H1 (cell line): ENCODE measurements at regions not wholly inside any gene's neighbourhood (a gene's known extent, or its start where the extent isn't known, plus 50 kb on each side); places are given as distances from the start of the nearest gene placed in this dataset.

Source experiments
- CTCF ChIA-PET: fragments of 300-600 bp; sonication (Branson Sonifier 250); formaldehyde crosslinking; loops from one replicate; lab custom pipeline; 2021; ENCODE audit not compliant: partially characterized antibody; lab: Charles Lee
- POLR2A ChIA-PET: fragments of 300-600 bp; sonication (Branson Sonifier 250); formaldehyde crosslinking; loops from one replicate; lab custom pipeline; 2021; ENCODE audit warnings: inconsistent platforms; ENCODE audit not compliant: partially characterized antibody; lab: Charles Lee
- DNase-seq, 2 experiments: peaks; one replicate each; pipeline versions ENCODE4 v3.0.0 to v3.0.0-alpha.2; 2010 to 2022; ENCODE audit warnings: low spot score in 2 of 2, low read depth in 1 of 2, mixed read lengths in 1 of 2
- FAIRE-seq: peaks from 2 replicates; lab custom pipeline; 2011; peaks lifted over from hg19 to GRCh38; lab: Jason Lieb, UNC
- H2AFZ ChIP-seq: 2 replicates; pipeline ENCODE4 v1.8.1; 2012; ENCODE audit warnings: low read length, inconsistent platforms
- H2AK5ac ChIP-seq: 2 replicates; pipeline ENCODE4 v1.6.1; 2013; ENCODE audit warnings: low read depth, low read length
- H2BK120ac ChIP-seq: replicated peaks from 2 replicates; pipeline ENCODE3; 2013; ENCODE audit warnings: low read depth, low read length, inconsistent platforms
- H2BK12ac ChIP-seq: 2 replicates; pipeline ENCODE4 v1.6.1; 2013; ENCODE audit warnings: low read depth, low read length
- H2BK15ac ChIP-seq: 2 replicates; pipeline ENCODE4 v1.6.1; 2013; ENCODE audit warnings: low read length
- H2BK20ac ChIP-seq: 2 replicates; pipeline ENCODE4 v1.6.1; 2013; ENCODE audit warnings: low read length
- H2BK5ac ChIP-seq: 2 replicates; pipeline ENCODE4 v1.6.1; 2013; ENCODE audit warnings: low read depth, low read length
- H3K14ac ChIP-seq: 2 replicates; pipeline ENCODE4 v1.6.1; 2013; ENCODE audit warnings: inconsistent platforms; ENCODE audit not compliant: insufficient read length
- H3K18ac ChIP-seq: 2 replicates; pipeline ENCODE4 v1.6.1; 2013; ENCODE audit warnings: low read length; ENCODE audit errors: extremely low read depth
- H3K23ac ChIP-seq: 2 replicates; pipeline ENCODE4 v1.6.1; 2013; ENCODE audit warnings: inconsistent platforms; ENCODE audit not compliant: insufficient read length
- H3K23me2 ChIP-seq: 2 replicates; pipeline ENCODE4 v1.6.1; 2013; ENCODE audit warnings: low read depth, low read length
- H3K27ac ChIP-seq: 2 replicates; pipeline ENCODE4 v1.6.1; 2011; ENCODE audit warnings: low read depth, low read length, inconsistent platforms
- H3K27me3 ChIP-seq, 4 experiments: replicated peaks in 1 of 4; 1 replicate in 1 of 4; 2 replicates in 3 of 4; pipeline versions ENCODE4 v1.6.1 to v1.8.1; 2011 to 2013; ENCODE audit warnings: low read length in 3 of 4, mild to moderate bottlenecking in 3 of 4, inconsistent platforms in 2 of 4, mixed read lengths in 2 of 4, moderate library complexity in 1 of 4; ENCODE audit not compliant: control insufficient read depth in 3 of 4, insufficient read depth in 3 of 4; ENCODE audit errors: extremely low read depth in 1 of 4
- H3K36me3 ChIP-seq, 4 experiments: 2 replicates each; pipeline versions ENCODE4 v1.6.1 to v1.8.1; 2011 to 2013; ENCODE audit warnings: mild to moderate bottlenecking in 4 of 4, low read length in 3 of 4, moderate library complexity in 2 of 4, control low read depth in 1 of 4, inconsistent platforms in 1 of 4; ENCODE audit not compliant: insufficient read depth in 4 of 4, control insufficient read depth in 2 of 4
- H3K4ac ChIP-seq: replicated peaks from 2 replicates; pipeline ENCODE3; 2013; ENCODE audit warnings: low read length, low read depth, mixed read lengths, inconsistent platforms; ENCODE audit not compliant: insufficient read length
- H3K4me1 ChIP-seq, 4 experiments: replicated peaks in 1 of 4; 1 replicate in 1 of 4; 2 replicates in 3 of 4; pipeline versions ENCODE4 v1.6.1 to v1.8.1; 2011 to 2013; ENCODE audit warnings: low read length in 3 of 4, inconsistent platforms in 2 of 4, mixed read lengths in 1 of 4; ENCODE audit not compliant: insufficient read depth in 4 of 4, control insufficient read depth in 3 of 4
- H3K4me2 ChIP-seq, 2 experiments: 2 replicates each; pipeline versions ENCODE4 v1.6.1 to v1.8.1; 2011 to 2013; ENCODE audit warnings: low read depth in 2 of 2, low read length in 2 of 2, control low read depth in 1 of 2, inconsistent platforms in 1 of 2, mild to moderate bottlenecking in 1 of 2; ENCODE audit not compliant: insufficient read depth in 1 of 2
- H3K4me3 ChIP-seq, 4 experiments: fragments of 200-600, 300-600 bp in 1 of 4; sonication (generic), shearing (Covaris generic), sonication (Bioruptor Twin) in 1 of 4; 2 replicates each; pipeline versions ENCODE4 v1.5.1 to v1.8.1; 2011 to 2016; ENCODE audit warnings: low read length in 4 of 4, low read depth in 3 of 4, control low read depth in 2 of 4, inconsistent platforms in 2 of 4, mild to moderate bottlenecking in 2 of 4, mixed read lengths in 1 of 4, moderate library complexity in 1 of 4; ENCODE audit not compliant: insufficient read depth in 2 of 4; ENCODE audit errors: extremely low read depth in 1 of 4
- H3K56ac ChIP-seq: replicated peaks from 2 replicates; pipeline ENCODE3; 2013; ENCODE audit warnings: low read depth, mild to moderate bottlenecking, mixed read lengths, low read length, inconsistent platforms; ENCODE audit not compliant: insufficient read length
- H3K79me1 ChIP-seq: 2 replicates; pipeline ENCODE4 v1.6.1; 2013; ENCODE audit warnings: low read depth, low read length, control low read depth
- H3K79me2 ChIP-seq, 2 experiments: 2 replicates each; pipeline versions ENCODE4 v1.6.1 to v1.8.1; 2012 to 2013; ENCODE audit warnings: low read length in 2 of 2, mild to moderate bottlenecking in 2 of 2, inconsistent platforms in 1 of 2; ENCODE audit not compliant: insufficient read depth in 2 of 2, control insufficient read depth in 1 of 2
- H3K9ac ChIP-seq, 4 experiments: replicated peaks in 1 of 4; 1 replicate in 1 of 4; 2 replicates in 3 of 4; pipeline versions ENCODE4 v1.6.1 to v1.8.1; 2011 to 2013; ENCODE audit warnings: low read depth in 3 of 4, low read length in 3 of 4, control low read depth in 2 of 4, mild to moderate bottlenecking in 2 of 4, moderate library complexity in 2 of 4, inconsistent platforms in 1 of 4; ENCODE audit errors: extremely low read depth in 1 of 4
- H3K9me3 ChIP-seq, 2 experiments: 2 replicates each; pipeline versions ENCODE4 v1.6.1 to v1.8.1; 2012 to 2013; ENCODE audit warnings: mild to moderate bottlenecking in 2 of 2, moderate library complexity in 2 of 2, control low read depth in 1 of 2, inconsistent platforms in 1 of 2, low read depth in 1 of 2, low read length in 1 of 2, mixed read lengths in 1 of 2; ENCODE audit not compliant: insufficient read depth in 2 of 2
- H4K20me1 ChIP-seq, 2 experiments: replicated peaks in 1 of 2; 2 replicates each; pipeline versions ENCODE3 to v1.8.1; 2011 to 2013; ENCODE audit warnings: inconsistent platforms in 2 of 2, low read length in 2 of 2, mild to moderate bottlenecking in 1 of 2; ENCODE audit not compliant: insufficient read depth in 2 of 2, control insufficient read depth in 1 of 2
- H4K5ac ChIP-seq: 2 replicates; pipeline ENCODE4 v1.6.1; 2013; ENCODE audit warnings: low read length, low read depth, mixed read lengths, inconsistent platforms; ENCODE audit not compliant: insufficient read length
- H4K8ac ChIP-seq: 2 replicates; pipeline ENCODE4 v1.8.0; 2013; ENCODE audit warnings: mild to moderate bottlenecking, moderate library complexity, low read length, inconsistent platforms; ENCODE audit not compliant: insufficient read depth; ENCODE audit errors: extremely low read depth
- H4K91ac ChIP-seq: replicated peaks from 2 replicates; pipeline ENCODE3; 2013; ENCODE audit warnings: low read length, mixed read lengths, inconsistent platforms; ENCODE audit not compliant: insufficient read length
- EGR1 ChIP-seq: IDR thresholded peaks from 2 replicates; pipeline ENCODE4 v1.6.1; 2011; ENCODE audit warnings: low read depth, low read length, borderline replicate concordance
- FOSL1 ChIP-seq: IDR thresholded peaks from 2 replicates; pipeline ENCODE4 v1.6.1; 2011; ENCODE audit warnings: mild to moderate bottlenecking, low read depth, low read length, moderate library complexity; ENCODE audit not compliant: insufficient read depth
- GTF2F1 ChIP-seq: IDR thresholded peaks from 2 replicates; pipeline ENCODE4 v1.6.1; 2012; ENCODE audit warnings: low read depth, low read length, improper control_type of control experiment, borderline replicate concordance
- JUN ChIP-seq: IDR thresholded peaks from 2 replicates; pipeline ENCODE4 v1.6.1; 2011; ENCODE audit warnings: low read depth, mild to moderate bottlenecking, improper control_type of control experiment, low read length
- KDM5A ChIP-seq: fragments of 200-600 bp; IDR thresholded peaks from 2 replicates; pipeline ENCODE4 v1.7.1; 2012; ENCODE audit warnings: mild to moderate bottlenecking, low read length, inconsistent platforms, mixed read lengths
- PHF8 ChIP-seq: fragments of 200-600 bp; sonication (generic); conservative IDR thresholded peaks from 2 replicates; pipeline ENCODE4 v1.7.1; 2012; ENCODE audit warnings: low read depth, mild to moderate bottlenecking, inconsistent platforms, low read length, moderate library complexity
- POU5F1 ChIP-seq: IDR thresholded peaks from 2 replicates; pipeline ENCODE4 v1.6.1; 2011; ENCODE audit warnings: low read depth, mild to moderate bottlenecking, low read length, moderate library complexity
- SIRT6 ChIP-seq: IDR thresholded peaks from one replicate; pipeline ENCODE4 v1.7.1; 2012; ENCODE audit warnings: low read length, inconsistent platforms
- SIX5 ChIP-seq: IDR thresholded peaks from 2 replicates; pipeline ENCODE4 v1.6.1; 2011; ENCODE audit warnings: mild to moderate bottlenecking, low read depth, low read length
- SP1 ChIP-seq: IDR thresholded peaks from 2 replicates; pipeline ENCODE4 v1.6.1; 2011; ENCODE audit warnings: low read depth, low read length
- TAF7 ChIP-seq: optimal IDR thresholded peaks from 2 replicates; pipeline ENCODE3; 2011; ENCODE audit warnings: low read depth, mild to moderate bottlenecking, inconsistent platforms, low read length, moderate library complexity, borderline replicate concordance
- WGBS, 2 experiments: shearing (Covaris generic) in 1 of 2; methylation state at CpG; one replicate each; pipeline versions ENCODE4 v1.1.6 to v1.1.7; 2013 to 2015; ENCODE audit warnings: low lambda C conversion rate in 2 of 2, mixed read lengths in 2 of 2, inconsistent platforms in 1 of 2, low coverage in 1 of 2, missing lambda C conversion rate in 1 of 2; ENCODE audit not compliant: insufficient replicate concordance in 2 of 2, insufficient coverage in 1 of 2, insufficient read length in 1 of 2; ENCODE audit errors: extremely low coverage in 1 of 2, missing lambda C conversion rate in 1 of 2; 5-methylcytosine and 5-hydroxymethylcytosine counted together
- TF ChIP-seq, protein P1 (sequence below), 3 experiments: IDR thresholded peaks; 1 replicate in 2 of 3; 2 replicates in 1 of 3; pipeline versions ENCODE4 v1.5.1 to v1.6.1; 2011; ENCODE audit warnings: low read length in 3 of 3, mild to moderate bottlenecking in 3 of 3, inconsistent platforms in 2 of 3, low read depth in 1 of 3, moderate library complexity in 1 of 3; ENCODE audit not compliant: insufficient read depth in 1 of 3; ENCODE audit errors: control extremely low read depth in 1 of 3

DNA sequence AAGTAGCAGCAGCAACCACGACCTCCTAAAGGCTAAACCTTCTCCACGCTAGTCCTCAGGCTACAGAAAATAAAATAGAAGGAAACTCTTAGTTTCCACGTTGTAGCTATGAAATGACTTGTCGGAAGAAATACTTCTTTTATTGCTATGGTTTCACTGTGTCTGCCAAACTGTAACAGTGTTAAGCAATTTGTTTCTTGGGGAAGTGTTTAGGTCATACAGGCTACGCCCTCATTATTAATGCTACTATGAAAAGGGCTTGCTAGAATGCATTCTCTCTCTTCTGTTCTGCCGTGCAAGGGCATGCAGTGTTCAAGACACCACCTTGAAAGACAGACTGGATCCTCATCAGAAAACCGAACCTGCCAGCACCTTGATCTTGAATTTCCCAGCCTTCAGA lies 462.7 kb downstream of the PLOD2 start:
- Histone ChIP-seq H3K9ac (no peak overlapping the region), H2BK120ac (no peak overlapping the region), H4K91ac (no peak overlapping the region), H3K4me3 (no peak overlapping the region), H3K27me3 (no peaks in the 10 kb centered on the region), H4K8ac (no peak overlapping the region), H3K79me1 (no peaks in the 10 kb centered on the region), H2BK5ac (no peak overlapping the region), H3K4ac (no peak overlapping the region), H3K56ac (no peak overlapping the region), H3K23ac (no peak overlapping the region), H2AK5ac (no peak overlapping the region), H3K36me3 (no peaks in the 10 kb centered on the region), H3K14ac (no peak overlapping the region), H4K20me1 (no peaks in the 10 kb centered on the region), H2BK20ac (no peak overlapping the region), H3K23me2 (no peaks in the 10 kb centered on the region), H2AFZ (no peak overlapping the region), H4K5ac (no peak overlapping the region), H3K4me2 (no peak overlapping the region), H3K18ac (no peak overlapping the region), H3K79me2 (no peaks in the 10 kb centered on the region), H3K27ac (no peak overlapping the region), H3K9me3 (no peaks in the 10 kb centered on the region), H2BK15ac (no peak overlapping the region), H3K4me1 (no peaks in the 10 kb centered on the region; a peak in 1 of 7 replicates), H2BK12ac (no peak overlapping the region)
- CTCF ChIA-PET: no interaction called here
- FAIRE-seq (no peak), DNase-seq (no peak)
- POLR2A ChIA-PET: no interaction called here
- WGBS, 2 experiments: 85% methylated on average over 7 of the region's 7 CpGs; no CpG with 5 or more reads in 1 of the 2 experiments
- TF ChIP-seq FOSL1: no peak
- no peak for TF ChIP-seq KDM5A
- no peak for TF ChIP-seq EGR1
- no peak for TF ChIP-seq SIRT6
- TF ChIP-seq POU5F1: no peak
- no peak for TF ChIP-seq TAF7
- no peak for TF ChIP-seq PHF8
- TF ChIP-seq SP1: no peak
- TF ChIP-seq GTF2F1: no peak
- TF ChIP-seq, protein P1, sequence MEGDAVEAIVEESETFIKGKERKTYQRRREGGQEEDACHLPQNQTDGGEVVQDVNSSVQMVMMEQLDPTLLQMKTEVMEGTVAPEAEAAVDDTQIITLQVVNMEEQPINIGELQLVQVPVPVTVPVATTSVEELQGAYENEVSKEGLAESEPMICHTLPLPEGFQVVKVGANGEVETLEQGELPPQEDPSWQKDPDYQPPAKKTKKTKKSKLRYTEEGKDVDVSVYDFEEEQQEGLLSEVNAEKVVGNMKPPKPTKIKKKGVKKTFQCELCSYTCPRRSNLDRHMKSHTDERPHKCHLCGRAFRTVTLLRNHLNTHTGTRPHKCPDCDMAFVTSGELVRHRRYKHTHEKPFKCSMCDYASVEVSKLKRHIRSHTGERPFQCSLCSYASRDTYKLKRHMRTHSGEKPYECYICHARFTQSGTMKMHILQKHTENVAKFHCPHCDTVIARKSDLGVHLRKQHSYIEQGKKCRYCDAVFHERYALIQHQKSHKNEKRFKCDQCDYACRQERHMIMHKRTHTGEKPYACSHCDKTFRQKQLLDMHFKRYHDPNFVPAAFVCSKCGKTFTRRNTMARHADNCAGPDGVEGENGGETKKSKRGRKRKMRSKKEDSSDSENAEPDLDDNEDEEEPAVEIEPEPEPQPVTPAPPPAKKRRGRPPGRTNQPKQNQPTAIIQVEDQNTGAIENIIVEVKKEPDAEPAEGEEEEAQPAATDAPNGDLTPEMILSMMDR (IDR thresholded peaks at IDR 0.05; ENCODE audit: control extremely low read depth in 1 of 3, insufficient read depth in 1 of 3, low read depth in 1 of 3, low read length in 3 of 3): no peak
- no peak for TF ChIP-seq SIX5
- no peak for TF ChIP-seq JUN
